RKO (cell line): ENCODE measurements at regions not wholly inside any gene's neighbourhood (a gene's known extent, or its start where the extent isn't known, plus 50 kb on each side); places are given as distances from the start of the nearest gene placed in this dataset.

ENCODE experiments used
- DNase-seq: peaks from one replicate; pipeline ENCODE4 v3.0.0-alpha.2; 2016; ENCODE audit warnings: low spot score

DNA sequence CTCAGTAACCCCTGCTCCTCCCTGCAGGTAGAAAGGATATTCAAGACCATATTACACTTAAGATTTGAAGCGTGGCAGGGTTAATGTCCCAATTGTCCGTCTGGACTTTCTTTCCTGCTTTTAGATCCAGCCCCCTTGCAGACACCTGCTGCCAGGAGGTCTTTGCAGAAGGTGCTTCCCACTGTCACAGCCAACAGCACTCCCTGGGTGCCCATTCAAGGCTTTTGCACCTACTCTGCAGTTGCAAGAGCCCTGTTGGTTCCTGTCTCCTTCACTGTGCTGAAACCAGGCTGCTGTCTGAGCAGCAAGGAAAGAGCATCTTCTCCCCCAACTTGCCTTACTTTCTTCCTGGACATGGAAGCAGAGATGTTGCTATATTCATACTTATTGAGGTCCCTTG is 1043.0 kb upstream of the POU3F3 start:
- DNase-seq, result no peak

DNA sequence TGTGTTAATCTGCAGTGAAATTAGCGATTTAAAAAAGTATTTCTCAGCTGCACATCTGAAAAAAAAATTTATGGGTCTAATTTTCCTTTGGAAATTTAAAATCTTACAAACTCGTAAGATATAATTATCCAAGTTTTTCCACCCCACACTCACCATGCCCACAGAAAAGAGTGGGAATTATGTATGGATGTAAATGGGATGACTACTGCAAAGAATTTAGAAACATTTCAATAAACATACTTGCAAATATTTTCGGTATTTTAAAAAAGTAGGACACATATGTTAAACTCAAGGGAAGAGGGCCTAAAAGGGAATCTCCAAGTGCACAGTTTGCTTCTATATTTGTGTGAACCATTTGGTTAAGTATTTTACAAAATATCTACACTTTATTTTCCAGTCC is 1039.9 kb upstream of the POU3F3 start:
- DNase-seq, result no peak

- DNase-seq, result no peak
Measured at GRCh38 chr2:103815731-103816130, 1038.2 kb upstream of the POU3F3 start.

DNA sequence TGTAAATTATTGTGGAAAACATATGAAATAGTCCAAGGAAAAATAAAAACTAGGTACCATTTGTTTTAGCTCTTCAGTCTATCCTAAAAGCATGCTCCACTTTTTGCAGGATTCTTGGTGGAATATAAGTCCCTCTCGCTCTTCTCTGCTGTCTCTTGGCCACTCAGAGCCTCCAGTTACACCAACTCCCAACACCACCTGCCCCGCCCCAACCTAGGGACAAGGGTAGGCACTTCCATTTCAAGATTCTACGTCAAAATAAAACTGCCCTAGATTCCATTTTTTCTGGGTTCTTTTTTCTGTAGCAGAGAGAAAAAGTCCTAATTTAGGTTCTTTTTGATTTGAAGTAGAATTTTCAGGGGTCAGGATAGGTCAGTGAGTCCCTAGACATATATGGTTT is 1036.2 kb upstream of the POU3F3 start:
- DNase-seq, result no peak

DNA sequence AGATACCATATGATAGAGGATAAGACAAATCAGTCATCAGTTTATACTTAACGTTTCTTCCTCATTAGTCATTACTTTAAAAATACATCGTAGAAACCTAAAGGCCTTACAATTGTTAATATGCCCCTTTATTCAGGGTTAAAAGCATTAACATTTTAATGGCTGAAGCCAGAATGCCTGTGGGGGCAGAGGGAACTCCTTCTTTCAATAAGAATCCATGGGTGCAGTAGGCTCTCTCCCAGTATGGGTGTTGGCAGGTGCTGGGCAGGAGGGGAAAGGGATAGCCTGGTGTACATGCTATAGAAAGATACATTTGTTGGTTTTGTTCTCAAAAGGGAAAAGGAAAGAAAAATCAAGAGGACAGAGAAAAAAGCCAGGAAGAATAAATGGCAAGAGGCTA is 1035.7 kb upstream of the POU3F3 start:
- no peak for DNase-seq

GRCh38 chr2:103819599-103819998 is 1034.3 kb upstream of the POU3F3 start:
- DNase-seq, result no peak

- no peak for DNase-seq
Measured at GRCh38 chr2:103823847-103824246, 1030.1 kb upstream of the POU3F3 start.

DNA sequence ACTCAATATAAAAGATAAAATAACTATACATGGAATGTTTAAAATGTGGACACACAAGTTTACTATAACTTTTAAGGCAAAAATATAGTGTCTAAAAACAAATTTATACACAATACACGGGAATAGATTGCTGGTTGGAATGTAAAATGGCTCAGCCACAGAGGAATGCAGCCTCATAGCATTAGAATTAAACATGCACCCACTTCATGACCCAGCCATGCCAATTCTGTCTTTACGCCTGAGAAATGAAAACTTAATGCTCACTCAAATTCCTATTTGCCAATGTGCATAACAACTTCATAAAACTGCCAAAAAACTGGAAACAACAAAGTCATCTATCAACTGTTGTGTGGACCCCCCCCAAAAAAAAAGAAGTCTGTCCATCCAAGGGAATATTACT is 1006.6 kb upstream of the POU3F3 start:
- DNase-seq, result no peak

GRCh38 chr2:103859238-103859637 is 994.7 kb upstream of the POU3F3 start:
- DNase-seq, result no peak

- DNase-seq, result no peak
Measured at GRCh38 chr2:103860016-103860415, 993.9 kb upstream of the POU3F3 start.

DNA sequence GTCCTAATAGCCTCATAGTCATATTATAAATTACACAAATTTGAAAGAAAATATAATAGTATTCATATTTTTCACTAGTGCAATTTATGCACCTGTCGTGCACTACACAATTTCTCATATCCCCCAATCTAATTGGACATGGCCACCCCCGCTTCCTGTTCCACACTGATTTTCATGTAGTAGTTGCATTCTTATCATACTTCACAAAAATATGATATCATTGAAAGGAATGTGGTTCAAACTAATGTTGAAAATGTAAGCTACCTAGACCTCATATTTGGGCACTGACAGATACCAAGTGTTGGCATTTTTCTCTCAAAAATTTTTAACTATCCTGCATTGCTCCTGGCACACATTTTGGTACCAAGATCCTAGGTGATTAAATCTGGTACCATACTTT is 985.5 kb upstream of the POU3F3 start:
- DNase-seq, result no peak

- DNase-seq, result no peak
Measured at GRCh38 chr2:103873716-103874351, 980.1 kb upstream of the POU3F3 start.

DNA sequence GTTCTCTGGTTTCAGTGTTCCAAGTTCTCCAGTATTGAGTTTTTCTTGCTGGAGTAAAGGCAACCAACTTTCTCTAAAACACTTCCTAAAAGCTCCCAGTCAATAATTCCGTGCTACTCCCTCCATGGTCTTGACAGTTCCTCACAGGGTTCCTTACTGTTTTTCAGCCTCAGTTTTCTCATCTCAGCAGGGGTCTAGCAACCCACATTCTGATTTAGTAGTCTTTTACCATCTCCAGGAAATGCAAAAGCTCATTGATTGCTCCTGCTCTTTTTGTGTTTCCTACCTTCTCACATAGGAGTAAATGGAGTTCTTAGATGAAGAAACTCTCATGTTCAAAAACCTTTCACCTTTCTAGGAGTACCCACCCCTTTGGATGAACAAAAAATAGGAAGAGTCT is 978.8 kb upstream of the POU3F3 start:
- DNase-seq, result no peak

GRCh38 chr2:103875531-103875930 is 978.4 kb upstream of the POU3F3 start:
- no peak for DNase-seq

DNA sequence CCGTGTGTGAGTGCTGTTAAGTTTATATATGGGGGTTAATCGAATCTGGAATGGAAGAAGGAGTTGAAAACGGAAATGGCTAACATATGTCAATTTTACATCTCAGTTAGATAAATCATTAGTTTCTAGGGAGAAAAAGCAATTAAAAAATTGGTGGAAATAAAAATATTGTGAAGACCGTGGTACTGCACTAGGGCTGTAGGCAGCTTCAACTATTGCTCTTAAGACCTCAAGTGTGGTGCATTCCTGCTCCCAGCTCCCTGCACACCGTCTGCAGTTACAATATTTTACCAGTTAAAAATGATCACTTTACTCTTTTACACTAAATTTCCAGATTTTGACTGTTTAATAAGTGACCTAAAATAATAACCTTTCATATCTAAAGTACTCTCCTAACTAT is 977.3 kb upstream of the POU3F3 start:
- no peak for DNase-seq

- no peak for DNase-seq
Measured at GRCh38 chr2:103879101-103879500, 974.8 kb upstream of the POU3F3 start.

GRCh38 chr2:103880081-103880834 is 973.7 kb upstream of the POU3F3 start:
- no peak for DNase-seq

DNA sequence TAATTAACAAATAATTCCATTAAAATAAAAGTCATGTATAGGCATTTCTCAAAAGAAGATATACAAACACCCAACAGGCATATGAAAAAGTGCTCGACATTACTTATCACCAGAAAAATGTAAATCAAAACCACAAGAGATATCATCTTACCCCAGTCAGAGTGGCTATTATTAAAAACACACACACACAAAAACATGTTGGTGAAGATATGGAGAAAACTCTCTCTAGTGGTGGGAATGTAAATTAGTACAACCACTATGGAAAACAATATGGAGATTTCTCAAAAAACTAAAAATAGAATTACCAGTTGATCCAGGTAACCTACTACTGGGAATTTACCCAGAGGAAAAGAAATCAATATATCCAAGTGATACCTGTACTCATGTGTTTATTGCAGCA is 966.3 kb upstream of the POU3F3 start:
- no peak for DNase-seq

DNA sequence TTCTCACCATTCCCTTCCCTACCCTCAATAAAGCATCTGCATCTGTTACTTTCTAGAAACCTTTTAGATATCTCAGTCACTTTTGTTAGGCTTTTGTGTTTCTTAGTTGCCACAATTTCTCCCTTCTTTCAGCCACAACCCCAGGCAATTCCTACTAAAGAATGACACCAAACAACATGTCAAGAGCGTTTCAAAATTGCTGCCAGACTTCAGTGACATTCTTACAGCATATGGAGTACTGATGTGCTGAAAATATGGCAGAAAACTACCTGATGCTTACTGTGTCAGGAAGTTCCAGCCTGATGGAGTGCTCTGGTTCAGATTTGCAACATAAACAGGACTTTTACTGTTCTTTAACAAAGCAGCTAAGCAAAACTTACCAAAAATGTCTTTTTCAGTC is 957.7 kb upstream of the POU3F3 start:
- DNase-seq, result no peak

DNA sequence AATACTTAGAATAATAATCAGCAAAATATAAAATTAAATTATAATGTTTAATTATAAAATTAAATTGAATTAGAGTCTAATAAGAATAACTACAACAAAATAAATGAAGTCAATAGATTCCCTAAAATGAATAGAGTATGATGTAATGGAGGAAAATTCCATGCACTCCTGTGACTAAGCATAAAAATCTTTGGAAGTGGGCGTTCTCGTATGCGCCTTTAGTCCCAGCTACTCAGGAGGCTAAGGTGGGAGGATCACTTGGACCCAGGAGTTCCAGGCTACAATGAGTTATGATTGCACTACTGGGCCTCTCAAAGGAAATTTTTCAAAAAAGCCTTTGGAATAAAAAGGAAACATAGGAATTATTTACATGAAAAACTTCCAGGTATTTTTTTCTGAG is 955.4 kb upstream of the POU3F3 start:
- peak; percentile 7 for DNase-seq

GRCh38 chr2:103902347-103902746 is 951.6 kb upstream of the POU3F3 start:
- no peak for DNase-seq

- no peak for DNase-seq
Measured at GRCh38 chr2:103921161-103921560, 932.8 kb upstream of the POU3F3 start.

DNA sequence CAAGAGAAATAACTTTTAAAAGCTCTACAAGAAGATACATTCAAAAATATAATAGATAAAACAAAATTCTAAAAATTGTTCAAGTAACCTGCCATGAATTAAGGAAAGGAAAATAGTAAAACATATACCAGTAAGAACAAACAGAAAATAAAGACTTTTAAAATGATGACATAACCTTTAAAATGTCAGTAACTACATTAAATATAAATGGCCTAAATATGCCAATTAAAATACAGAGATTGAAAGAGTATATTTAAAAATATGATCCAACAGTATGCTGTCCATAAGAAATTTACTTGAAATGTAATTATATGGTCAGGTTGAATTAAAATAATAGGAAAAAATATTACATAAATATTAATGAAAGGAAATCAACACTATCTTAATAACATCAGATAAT is 911.7 kb upstream of the POU3F3 start:
- DNase-seq, result no peak

GRCh38 chr2:103945083-103945482 is 908.8 kb upstream of the POU3F3 start:
- no peak for DNase-seq
